Right lobe of liver (tissue), 6 donors: ENCODE measurements at regions not wholly inside any gene's neighbourhood (a gene's known extent, or its start where the extent isn't known, plus 50 kb on each side); places are given as distances from the start of the nearest gene placed in this dataset.
"Not testable (repeated sequence)": the region's sequence is repeated elsewhere in the genome, so short reads cannot be mapped to it uniquely, and the experiment has no call there.

Experiments
- ATAC-seq, 4 donors: fragments of 200-7000 bp; cut with Tn5 transposase; one replicate each; pipeline ENCODE4 v1.9.1; 2020; ENCODE audit warnings: mild to moderate bottlenecking in 4 of 4, moderate library complexity in 4 of 4
- DNase-seq, 3 donors: peaks; one replicate each; pipeline ENCODE4 v3.0.0-alpha.2; 2020
- H3K27ac ChIP-seq, 3 donors: fragments of 200-600 bp; one replicate each; pipeline ENCODE4 v1.8.0; 2022
- H3K27me3 ChIP-seq, 2 donors: fragments of 200-600 bp; one replicate each; pipeline ENCODE4 v1.8.0; 2022
- H3K36me3 ChIP-seq, 4 donors: fragments of 200-600 bp; sonication (generic) in 1 of 4; one replicate each; pipeline versions ENCODE4 v1.5.1 to v1.8.0; 2017 to 2022; ENCODE audit warnings: control low read depth in 1 of 4
- H3K4me1 ChIP-seq, 4 donors: fragments of 200-600 bp; sonication (generic) in 1 of 4; one replicate each; pipeline versions ENCODE4 v1.5.1 to v1.8.0; 2017 to 2022; ENCODE audit warnings: control low read depth in 1 of 4
- H3K4me3 ChIP-seq, 3 donors: fragments of 200-600 bp; one replicate each; pipeline ENCODE4 v1.8.0; 2022
- H3K9me3 ChIP-seq, 4 donors: fragments of 200-600 bp; sonication (generic) in 1 of 4; one replicate each; pipeline versions ENCODE4 v1.5.1 to v1.8.0; 2017 to 2022; ENCODE audit warnings: control low read depth in 1 of 4
- CTCF ChIP-seq, 4 donors: fragments of 200-600 bp in 3 of 4; fragments of 450-650 bp in 1 of 4; IDR thresholded peaks; one replicate each; pipeline versions ENCODE4 v1.5.1 to v1.8.0; 2016 to 2022; ENCODE audit warnings: antibody characterized with exemption in 4 of 4, mild to moderate bottlenecking in 2 of 4
- POLR2A ChIP-seq: fragments of 450-650 bp; IDR thresholded peaks from one replicate; pipeline ENCODE4 v1.6.1; 2017; ENCODE audit warnings: antibody characterized with exemption, mild to moderate bottlenecking
- WGBS: methylation state at CpG from one replicate; pipeline ENCODE4 v1.1.6; 2018; ENCODE audit warnings: low coverage, low lambda C conversion rate; ENCODE audit not compliant: insufficient coverage; ENCODE audit errors: missing lambda C conversion rate; 5-methylcytosine and 5-hydroxymethylcytosine counted together
- intact Hi-C, 2 donors: fragments of 100-400 bp; cut with DNase I; formaldehyde crosslinking; loops; one replicate each; pipeline versions ENCODE4 v1.11.2 to v1.14.1; 2022
- donor health status: DM: no; HTN: yes; CAD: no.
- donor health status: DM: no; HTN: no; CAD: no.
- donor health status: DM: no; HTN: no; CAD: no.
- donor health status: DM: no; HTN: yes; CAD: no.
- donor health status: DM: no; HTN: yes; CAD: no.

- Histone ChIP-seq H3K27me3 (no peaks in the 10 kb centered on the region), H3K4me3 (no peak overlapping the region), H3K27ac (no peak overlapping the region), H3K4me1 (no peaks in the 10 kb centered on the region), H3K9me3 (no peaks in the 10 kb centered on the region), H3K36me3 (no peaks in the 10 kb centered on the region)
- ATAC-seq (no peak), DNase-seq (no peak)
- TF ChIP-seq CTCF (IDR thresholded peaks at IDR 0.05) (no peak), POLR2A (no peak)
- intact Hi-C loops = no loop called here
- WGBS = 82% methylated on average over 17 of the region's 29 CpGs
Observed at GRCh38 chr14:106287506-106287905, 761.1 kb downstream of the TMEM121 start.

DNA sequence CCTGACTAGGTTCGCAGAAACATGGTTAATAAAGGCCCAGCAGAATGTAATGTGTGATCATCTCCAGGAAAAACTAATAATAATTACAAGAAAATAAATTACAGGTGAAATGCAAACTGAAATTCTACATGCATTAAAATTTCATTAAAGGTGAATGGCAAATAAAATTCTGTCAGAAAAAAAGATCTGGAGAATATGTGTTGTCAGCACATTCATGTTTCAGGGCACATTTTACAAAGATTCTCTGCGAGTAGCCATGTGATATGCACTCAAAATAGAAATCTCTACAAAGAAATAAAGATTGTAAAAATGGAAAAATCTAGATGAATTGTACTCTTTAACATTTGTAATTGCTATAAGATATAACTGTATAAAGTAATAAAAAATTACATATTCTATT, 765.2 kb downstream of the TMEM121 start:
- DNase-seq = no peak

DNA sequence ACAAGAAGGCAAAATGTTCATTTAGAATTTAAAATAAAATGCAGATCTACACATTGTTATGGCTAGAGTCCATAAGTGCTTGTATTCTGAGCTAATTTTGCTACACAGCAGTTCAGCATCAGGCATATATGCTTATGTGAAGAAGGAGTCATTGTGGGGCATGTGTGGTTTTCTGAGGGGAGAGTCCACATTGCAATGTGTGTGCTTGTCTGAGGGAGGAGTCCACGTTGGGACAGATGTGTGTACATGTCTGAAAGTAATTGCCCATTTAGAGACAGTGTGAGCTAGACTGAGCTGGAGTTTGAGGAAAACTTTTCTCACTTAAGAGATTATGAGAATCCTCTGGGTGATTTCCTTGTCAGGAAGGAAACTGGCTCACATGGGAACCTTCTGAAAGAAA, 767.9 kb downstream of the TMEM121 start:
- WGBS = 0% methylated on average over 1 of the region's 1 CpG
- no peak for TF ChIP-seq POLR2A
- TF ChIP-seq CTCF (IDR thresholded peaks at IDR 0.05) = no peak
- intact Hi-C loops = no loop called here
- no peaks in the 10 kb centered on the region for H3K4me1 ChIP-seq
- H3K9me3 ChIP-seq = no peaks in the 10 kb centered on the region
- H3K27me3 ChIP-seq = no peaks in the 10 kb centered on the region
- no peak for DNase-seq
- H3K27ac ChIP-seq = no peak overlapping the region
- H3K4me3 ChIP-seq = no peak overlapping the region
- ATAC-seq = no peak
- H3K36me3 ChIP-seq = no peaks in the 10 kb centered on the region

More for the DNA sequence above, 765.2 kb downstream of the TMEM121 start:
- Histone ChIP-seq H3K27ac (no peak overlapping the region), H3K9me3 (no peaks in the 10 kb centered on the region), H3K4me1 (no peaks in the 10 kb centered on the region), H3K27me3 (no peaks in the 10 kb centered on the region), H3K36me3 (no peaks in the 10 kb centered on the region), H3K4me3 (no peak overlapping the region)
- 46% methylated on average over 2 of the region's 2 CpGs for WGBS
- ATAC-seq = no peak
- TF ChIP-seq CTCF (IDR thresholded peaks at IDR 0.05) (no peak), POLR2A (no peak)
- intact Hi-C loops = no loop called here

- intact Hi-C loops, H3K4me1 ChIP-seq, DNase-seq, H3K9me3 ChIP-seq, H3K36me3 ChIP-seq, H3K27ac ChIP-seq, ATAC-seq, H3K4me3 ChIP-seq, H3K27me3 ChIP-seq: not testable (repeated sequence)
- 18% methylated on average over 2 of the region's 2 CpGs for WGBS
Observed at GRCh38 chr14:106300951-106301510, 774.6 kb downstream of the TMEM121 start.

GRCh38 chr14:106301609-106302008, 775.2 kb downstream of the TMEM121 start:
- H3K27me3 ChIP-seq, H3K4me1 ChIP-seq, H3K9me3 ChIP-seq, ATAC-seq, H3K4me3 ChIP-seq, H3K27ac ChIP-seq, DNase-seq, H3K36me3 ChIP-seq, intact Hi-C loops: not testable (repeated sequence)
- WGBS = 53% methylated on average over 3 of the region's 4 CpGs

GRCh38 chr14:106302661-106303060, 776.3 kb downstream of the TMEM121 start:
- TF ChIP-seq CTCF (IDR thresholded peaks at IDR 0.05) (no peak), POLR2A (no peak)
- no peaks in the 10 kb centered on the region for H3K4me1 ChIP-seq
- no peaks in the 10 kb centered on the region for H3K9me3 ChIP-seq
- no peak overlapping the region for H3K27ac ChIP-seq
- 37% methylated on average over 4 of the region's 4 CpGs for WGBS
- no peaks in the 10 kb centered on the region for H3K27me3 ChIP-seq
- DNase-seq = no peak
- no peak overlapping the region for H3K4me3 ChIP-seq
- intact Hi-C loops = no loop called here
- no peaks in the 10 kb centered on the region for H3K36me3 ChIP-seq
- no peak for ATAC-seq
